GM06990 (cell line): ENCODE measurements at regions not wholly inside any gene's neighbourhood (a gene's known extent, or its start where the extent isn't known, plus 50 kb on each side); places are given as distances from the start of the nearest gene placed in this dataset.
"Not testable (repeated sequence)": the region's sequence is repeated elsewhere in the genome, so short reads cannot be mapped to it uniquely, and the experiment has no call there.

Experiments
- DNase-seq: peaks from one replicate; pipeline ENCODE4 v3.0.0-alpha.2; 2011; ENCODE audit not compliant: insufficient read length; ENCODE audit errors: extremely low read depth
- H3K27me3 ChIP-seq: replicated peaks from 2 replicates; pipeline ENCODE4 v1.6.0; 2011; ENCODE audit warnings: low read length; ENCODE audit not compliant: control insufficient read depth, insufficient read depth
- H3K36me3 ChIP-seq: 2 replicates; pipeline ENCODE4 v1.5.1; 2011; ENCODE audit warnings: low read length; ENCODE audit not compliant: control insufficient read depth, insufficient read depth
- H3K4me3 ChIP-seq: replicated peaks from 2 replicates; pipeline ENCODE4 v1.5.1; 2011; ENCODE audit warnings: low read depth, mild to moderate bottlenecking, control low read depth, low read length
- CTCF ChIP-seq: IDR thresholded peaks from 2 replicates; pipeline ENCODE4 v1.5.1; 2011; ENCODE audit warnings: low read length, control low read depth, mild to moderate bottlenecking, inconsistent platforms; ENCODE audit not compliant: insufficient read depth, poor library complexity, severe bottlenecking

DNA sequence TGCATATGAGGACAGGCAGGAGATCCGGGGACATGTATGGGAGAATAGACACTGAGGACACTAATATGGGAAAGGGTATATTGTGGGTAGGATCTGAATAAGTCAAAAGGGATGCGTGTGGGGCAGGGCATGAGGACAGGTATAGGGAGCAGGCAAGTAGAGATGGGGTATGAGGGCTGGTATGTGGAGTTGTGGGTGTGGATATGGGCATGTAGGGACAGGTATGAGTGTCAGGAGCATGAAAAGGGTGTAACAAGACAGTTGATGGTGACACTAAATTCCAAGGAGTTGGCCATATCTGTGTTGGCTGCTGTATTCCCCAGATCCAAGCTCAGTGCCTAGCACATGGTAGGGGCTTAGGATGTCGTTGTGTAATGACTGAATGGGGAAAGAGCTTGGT lies 84.4 kb upstream of the PAX2 start:
- no peak overlapping the region for H3K4me3 ChIP-seq
- peaks cover 1% of the 10 kb centered on the region for H3K27me3 ChIP-seq
- no peaks in the 10 kb centered on the region for H3K36me3 ChIP-seq
- DNase-seq = no peak
- no peak for TF ChIP-seq CTCF

DNA sequence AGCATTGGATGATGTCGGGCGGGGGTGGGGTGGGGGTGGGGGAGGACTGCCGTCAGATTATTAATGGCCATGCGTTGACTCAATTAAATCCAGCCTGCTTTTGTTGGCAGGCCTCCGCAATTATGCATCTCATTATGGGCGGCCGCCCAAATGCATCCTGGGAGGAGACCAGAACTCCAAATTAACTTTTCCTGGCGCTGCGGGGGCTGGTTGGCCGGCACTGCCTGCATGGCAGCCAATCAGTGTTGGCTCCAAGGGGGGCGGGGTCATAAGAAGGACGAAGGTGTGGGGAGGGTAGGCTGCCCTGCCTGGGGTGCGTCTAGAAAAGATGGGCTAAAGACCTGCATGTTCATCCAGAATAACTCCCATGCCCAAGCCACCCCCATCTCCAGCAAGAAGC lies 83.9 kb upstream of the PAX2 start:
- DNase-seq = no peak
- TF ChIP-seq CTCF = no peak
- Histone ChIP-seq H3K4me3 (no peak overlapping the region), H3K27me3 (peaks cover 1% of the 10 kb centered on the region), H3K36me3 (no peaks in the 10 kb centered on the region)

- peaks cover 1% of the 10 kb centered on the region for H3K27me3 ChIP-seq
- no peak for TF ChIP-seq CTCF
- H3K36me3 ChIP-seq = no peaks in the 10 kb centered on the region
- no peak overlapping the region for H3K4me3 ChIP-seq
- no peak for DNase-seq
These were observed 83.3 kb upstream of the PAX2 start for GRCh38 chr10:100662067-100662466.

GRCh38 chr10:100664316-100665149 lies 80.8 kb upstream of the PAX2 start:
- Histone ChIP-seq H3K4me3 (no peak overlapping the region), H3K36me3 (no peaks in the 10 kb centered on the region), H3K27me3 (peaks cover 2% of the 10 kb centered on the region)
- no peak for DNase-seq
- TF ChIP-seq CTCF = no peak

- H3K4me3 ChIP-seq = not testable (repeated sequence)
These were observed 78.7 kb upstream of the PAX2 start for GRCh38 chr10:100666634-100667033.

DNA sequence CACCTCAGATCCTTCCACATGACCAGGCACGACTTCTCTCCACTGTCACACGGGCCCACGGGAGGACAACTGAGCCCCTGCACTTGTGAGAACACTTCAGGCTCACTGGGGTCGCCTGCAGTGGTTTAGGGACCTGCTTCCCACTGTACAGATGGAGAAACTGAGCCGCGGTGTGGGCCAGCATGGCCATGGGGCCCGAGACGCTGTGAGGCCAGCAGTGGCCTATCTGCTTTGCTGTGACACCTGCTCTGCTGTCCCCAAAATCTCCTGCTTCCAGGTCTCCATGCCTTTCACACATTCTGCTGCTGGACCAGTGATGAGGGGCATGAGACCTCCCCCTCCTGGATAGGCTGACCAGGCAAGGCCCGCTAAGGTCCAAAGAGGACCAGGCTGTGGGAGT lies 75.8 kb upstream of the PAX2 start:
- no peak for TF ChIP-seq CTCF
- peaks cover 2% of the 10 kb centered on the region for H3K27me3 ChIP-seq
- no peaks in the 10 kb centered on the region for H3K36me3 ChIP-seq
- H3K4me3 ChIP-seq = no peak overlapping the region
- no peak for DNase-seq

More at GRCh38 chr10:100666634-100667033, 78.7 kb upstream of the PAX2 start:
- not testable (repeated sequence) for H3K36me3 ChIP-seq, DNase-seq, H3K27me3 ChIP-seq
